ENCODE measurements at regions not wholly inside any gene's neighbourhood (a gene's known extent, or its start where the extent isn't known, plus 50 kb on each side); places are given as distances from the start of the nearest gene placed in this dataset.

DNA sequence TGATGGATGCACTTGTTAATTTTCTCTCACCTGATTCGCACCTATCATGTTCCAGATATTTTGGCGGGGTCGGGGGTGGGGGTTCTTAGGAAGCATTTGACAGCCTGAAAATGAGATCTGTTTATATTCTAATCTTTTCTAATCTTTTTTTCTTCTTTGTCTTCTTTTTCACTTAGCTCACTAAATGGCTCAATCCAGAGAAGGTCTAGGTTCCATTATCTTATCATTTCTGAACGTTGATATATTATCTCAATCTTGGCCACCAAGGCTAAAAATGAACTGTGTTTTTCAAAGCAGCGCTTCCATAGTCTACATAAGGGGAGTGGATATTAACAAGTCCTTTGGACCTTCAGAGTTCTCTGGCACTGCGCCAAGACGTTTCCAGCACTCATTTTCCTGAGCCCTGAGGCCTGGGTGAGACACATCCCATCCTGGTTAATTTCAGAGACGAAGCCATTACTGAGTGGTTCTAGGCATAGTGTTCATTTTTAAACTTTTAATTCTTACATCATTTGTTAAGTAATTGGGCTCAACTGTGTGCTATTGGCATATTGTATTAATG lies 229.0 kb downstream of the SOX11 start:
- no peak for DNase-seq (ENCODE audit: low read depth)
- no peak overlapping the region for H3K4me3 ChIP-seq (ENCODE audit: low read depth, low read length)
- TF ChIP-seq, protein P1, sequence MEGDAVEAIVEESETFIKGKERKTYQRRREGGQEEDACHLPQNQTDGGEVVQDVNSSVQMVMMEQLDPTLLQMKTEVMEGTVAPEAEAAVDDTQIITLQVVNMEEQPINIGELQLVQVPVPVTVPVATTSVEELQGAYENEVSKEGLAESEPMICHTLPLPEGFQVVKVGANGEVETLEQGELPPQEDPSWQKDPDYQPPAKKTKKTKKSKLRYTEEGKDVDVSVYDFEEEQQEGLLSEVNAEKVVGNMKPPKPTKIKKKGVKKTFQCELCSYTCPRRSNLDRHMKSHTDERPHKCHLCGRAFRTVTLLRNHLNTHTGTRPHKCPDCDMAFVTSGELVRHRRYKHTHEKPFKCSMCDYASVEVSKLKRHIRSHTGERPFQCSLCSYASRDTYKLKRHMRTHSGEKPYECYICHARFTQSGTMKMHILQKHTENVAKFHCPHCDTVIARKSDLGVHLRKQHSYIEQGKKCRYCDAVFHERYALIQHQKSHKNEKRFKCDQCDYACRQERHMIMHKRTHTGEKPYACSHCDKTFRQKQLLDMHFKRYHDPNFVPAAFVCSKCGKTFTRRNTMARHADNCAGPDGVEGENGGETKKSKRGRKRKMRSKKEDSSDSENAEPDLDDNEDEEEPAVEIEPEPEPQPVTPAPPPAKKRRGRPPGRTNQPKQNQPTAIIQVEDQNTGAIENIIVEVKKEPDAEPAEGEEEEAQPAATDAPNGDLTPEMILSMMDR (conservative IDR thresholded peaks at IDR 0.05; ENCODE audit: low read depth, low read length): no peak

DNA sequence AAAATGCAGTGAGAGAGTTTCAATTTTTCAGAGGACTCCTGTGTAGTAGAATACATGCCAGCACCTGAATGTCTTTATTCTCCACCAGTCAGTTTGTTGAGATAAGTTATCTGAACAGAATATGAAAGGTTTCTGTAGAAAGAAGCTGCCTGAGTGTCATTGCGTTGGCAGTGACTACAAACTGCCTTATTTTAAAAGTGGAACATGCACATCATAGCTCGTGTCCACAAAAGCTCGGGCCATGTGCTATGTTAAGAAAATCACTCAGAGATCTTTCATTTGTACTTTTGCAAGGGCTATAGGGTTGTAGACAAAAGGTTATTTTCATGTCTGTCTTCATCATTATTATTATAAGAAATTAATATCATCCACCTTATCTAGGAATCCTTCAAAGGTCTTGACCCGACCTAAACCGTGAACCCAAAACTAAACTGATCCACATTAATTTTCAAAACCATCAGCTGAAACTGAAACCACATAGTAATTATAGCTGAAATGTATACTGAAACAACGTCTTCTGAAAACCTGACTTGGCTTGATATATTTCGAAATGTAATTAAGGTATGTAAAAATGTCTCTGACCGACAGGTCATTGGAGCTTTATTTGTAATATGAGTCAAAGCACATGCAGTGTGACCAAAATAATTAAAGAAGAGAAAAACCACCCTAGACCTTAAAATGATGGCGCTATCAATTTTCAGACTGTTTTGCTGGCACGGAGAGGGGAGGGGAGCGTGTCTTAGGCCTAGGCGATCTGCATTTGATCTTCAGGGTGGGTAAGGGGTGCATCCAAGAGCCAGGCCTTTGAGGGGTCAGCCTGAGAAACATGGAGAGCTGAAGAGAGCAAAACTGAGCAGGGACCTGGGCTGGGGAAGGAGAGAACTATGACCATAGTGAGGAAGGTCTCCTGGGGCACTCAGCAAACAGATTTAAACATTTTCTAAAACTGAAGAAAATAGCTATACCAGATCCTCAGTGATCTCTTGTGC lies 232.1 kb downstream of the SOX11 start:
- no peak for DNase-seq (ENCODE audit: low read depth)
- TF ChIP-seq, protein P1 (conservative IDR thresholded peaks at IDR 0.05; ENCODE audit: low read depth, low read length): no peak
- H3K4me3 ChIP-seq (ENCODE audit: low read depth, low read length): no peak overlapping the region

DNA sequence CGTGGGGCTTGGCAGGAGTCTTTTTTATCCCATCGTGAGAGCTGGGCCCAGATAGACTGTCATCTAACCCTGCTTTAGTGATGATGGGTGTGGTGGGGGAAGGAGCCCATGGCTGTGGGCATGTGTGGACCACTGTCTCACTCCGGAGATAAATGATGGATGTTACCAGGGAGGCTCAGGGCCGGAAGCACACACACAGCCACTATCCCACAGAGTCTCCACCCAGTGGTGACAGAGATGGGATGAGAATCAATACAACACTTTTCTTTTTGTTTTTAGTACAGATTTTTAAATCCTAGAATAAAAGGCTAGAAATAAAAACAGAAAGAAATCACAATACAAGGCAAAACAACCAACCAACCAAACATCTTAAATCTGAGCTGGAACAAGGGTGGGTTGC lies 233.4 kb downstream of the SOX11 start:
- DNase-seq (ENCODE audit: low read depth): no peak
- TF ChIP-seq, protein P1 (conservative IDR thresholded peaks at IDR 0.05; ENCODE audit: low read depth, low read length): no peak
- H3K4me3 ChIP-seq (ENCODE audit: low read depth, low read length): no peak overlapping the region

DNA sequence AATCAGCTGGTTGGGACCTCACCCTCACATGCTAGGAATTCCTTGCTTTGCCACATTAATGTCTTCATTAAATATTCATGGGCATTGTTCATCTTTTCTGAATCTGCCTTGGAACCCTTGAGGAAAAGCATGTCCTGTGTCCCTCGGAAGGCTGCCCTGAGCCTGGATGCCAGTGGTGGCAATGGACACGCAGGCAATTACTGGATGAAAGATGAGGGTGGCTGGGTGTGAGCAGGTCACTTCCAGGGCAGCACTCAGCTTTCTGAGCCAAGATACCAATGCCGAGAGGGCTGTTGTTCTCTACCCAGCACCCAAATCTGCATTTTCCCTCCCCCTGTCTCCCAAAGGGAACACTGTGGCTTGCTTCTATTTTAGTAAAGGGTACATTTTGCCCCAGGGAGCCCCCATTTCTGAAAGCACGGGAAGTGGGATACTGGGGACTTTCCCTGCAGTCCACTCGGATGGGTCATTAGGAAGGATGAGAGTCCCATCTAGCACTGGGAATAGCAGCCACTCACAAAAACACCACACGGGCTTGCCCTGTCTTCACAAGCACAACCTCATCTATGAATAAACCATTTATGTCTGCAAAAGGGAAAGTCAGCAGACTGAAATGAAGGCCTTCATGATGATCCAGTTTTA lies 234.8 kb downstream of the SOX11 start:
- no peak overlapping the region for H3K4me3 ChIP-seq (ENCODE audit: low read depth, low read length)
- DNase-seq (ENCODE audit: low read depth): no peak
- TF ChIP-seq, protein P1 (conservative IDR thresholded peaks at IDR 0.05; ENCODE audit: low read depth, low read length): no peak

DNA sequence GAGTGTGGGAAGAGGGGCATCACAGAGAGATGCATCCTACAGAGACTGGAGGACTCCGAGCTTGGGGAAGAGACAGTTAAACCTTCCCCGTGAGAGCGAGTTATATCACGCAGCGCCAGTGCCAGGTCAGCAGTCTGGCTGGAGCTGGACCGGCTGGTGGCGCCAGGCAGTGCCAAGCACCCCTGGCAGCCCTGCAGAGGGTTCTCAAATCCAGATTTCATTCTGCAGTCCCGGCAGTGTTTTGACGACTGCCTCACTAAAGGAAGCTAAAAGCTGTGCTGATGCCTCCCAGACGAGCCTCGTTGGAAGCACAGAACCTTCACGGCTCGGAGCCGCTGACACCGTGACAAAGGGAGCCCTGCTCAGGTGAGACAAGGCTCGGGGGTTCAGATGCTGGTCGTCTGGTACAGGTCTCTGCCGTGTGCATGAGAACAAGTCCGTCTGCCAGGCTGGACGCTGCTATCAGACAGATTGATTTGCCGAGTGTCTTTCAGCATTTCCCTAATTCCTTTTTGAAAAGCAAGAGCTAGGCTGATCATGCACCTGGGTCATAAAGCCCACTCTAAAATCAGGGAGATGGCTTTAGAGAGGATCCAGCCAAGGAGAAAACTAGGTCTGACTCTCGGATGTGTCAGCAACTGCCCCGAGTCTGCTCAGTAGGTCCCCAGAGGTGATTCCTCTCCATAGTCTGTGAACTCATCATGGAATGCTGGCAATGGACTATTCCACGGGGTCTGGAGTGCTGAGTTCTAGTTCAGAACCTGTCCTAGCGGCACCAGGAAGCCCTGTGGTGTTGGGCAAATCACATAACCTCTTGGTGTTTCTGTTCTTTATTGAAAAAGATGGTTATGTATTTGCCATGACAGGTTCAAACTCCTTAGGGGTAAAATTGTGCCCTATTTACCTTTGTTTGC lies 240.6 kb downstream of the SOX11 start:
- TF ChIP-seq, protein P1 (conservative IDR thresholded peaks at IDR 0.05; ENCODE audit: low read depth, low read length): no peak
- H3K4me3 ChIP-seq (ENCODE audit: low read depth, low read length): no peak overlapping the region
- no peak for DNase-seq (ENCODE audit: low read depth)

DNA sequence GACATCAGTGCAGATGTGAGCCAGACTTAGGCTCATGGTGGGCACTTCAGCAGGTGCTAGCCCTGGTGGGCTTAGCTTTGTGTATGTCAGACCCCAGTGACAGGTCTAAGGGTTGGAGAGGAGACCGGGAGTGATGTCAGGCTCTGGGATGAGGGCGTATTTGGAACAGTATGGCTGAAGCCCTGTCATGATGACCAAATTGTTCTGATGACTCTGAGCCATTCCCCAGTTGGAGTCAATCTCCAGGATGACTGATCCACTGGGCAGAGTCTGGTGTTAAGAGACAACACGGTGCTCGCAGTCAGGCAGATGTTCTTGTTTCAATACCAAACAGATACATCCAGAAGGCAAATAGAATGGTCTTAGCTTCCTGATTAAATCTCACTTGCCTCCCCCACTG lies 241.5 kb downstream of the SOX11 start:
- no peak for DNase-seq (ENCODE audit: low read depth)
- H3K4me3 ChIP-seq (ENCODE audit: low read depth, low read length): no peak overlapping the region
- TF ChIP-seq, protein P1 (conservative IDR thresholded peaks at IDR 0.05; ENCODE audit: low read depth, low read length): no peak

All from choroid plexus epithelial cell (primary cell).